ENCODE measurements at regions not wholly inside any gene's neighbourhood (a gene's known extent, or its start where the extent isn't known, plus 50 kb on each side); places are given as distances from the start of the nearest gene placed in this dataset.

GRCh38 chr1:55326496-55327243 is 111.5 kb upstream of the USP24 start:
- no peak for TF ChIP-seq CTCF (IDR thresholded peaks at IDR 0.05)
- TF ChIP-seq POLR2A (IDR thresholded peaks at IDR 0.05) = no peak

Measured in lower leg skin (tissue), 3 donors.